ENCODE measurements at regions not wholly inside any gene's neighbourhood (a gene's known extent, or its start where the extent isn't known, plus 50 kb on each side); places are given as distances from the start of the nearest gene placed in this dataset.

GRCh38 chr9:24939109-24939850 is 393.6 kb upstream of the IZUMO3 start:
- H3K27ac ChIP-seq: no peak overlapping the region

GRCh38 chr9:24936117-24936516 is 390.4 kb upstream of the IZUMO3 start:
- H3K27ac ChIP-seq: no peak overlapping the region
- TF ChIP-seq CTCF (conservative IDR thresholded peaks at IDR 0.05) (no peak), ZFX (IDR thresholded peaks at IDR 0.05) (no peak)

More at GRCh38 chr9:24939109-24939850, 393.6 kb upstream of the IZUMO3 start:
- no peak for TF ChIP-seq ZFX (IDR thresholded peaks at IDR 0.05)
- no peak for TF ChIP-seq CTCF (conservative IDR thresholded peaks at IDR 0.05)

- TF ChIP-seq ZFX (IDR thresholded peaks at IDR 0.05) (no peak), CTCF (conservative IDR thresholded peaks at IDR 0.05) (no peak)
- no peak overlapping the region for H3K27ac ChIP-seq
Observed at GRCh38 chr9:24932785-24933184, 387.1 kb upstream of the IZUMO3 start.

- no peak overlapping the region for H3K27ac ChIP-seq
Observed at GRCh38 chr9:24931894-24932293, 386.2 kb upstream of the IZUMO3 start.

GRCh38 chr9:24912767-24913166 is 367.1 kb upstream of the IZUMO3 start:
- no peak overlapping the region for H3K27ac ChIP-seq
- TF ChIP-seq ZFX (IDR thresholded peaks at IDR 0.05): no peak
- TF ChIP-seq CTCF (conservative IDR thresholded peaks at IDR 0.05): no peak

More at GRCh38 chr9:24931894-24932293, 386.2 kb upstream of the IZUMO3 start:
- TF ChIP-seq CTCF (conservative IDR thresholded peaks at IDR 0.05) (no peak), ZFX (IDR thresholded peaks at IDR 0.05) (no peak)

- TF ChIP-seq ZFX (IDR thresholded peaks at IDR 0.05) (no peak), CTCF (conservative IDR thresholded peaks at IDR 0.05) (no peak)
- H3K27ac ChIP-seq: no peak overlapping the region
Observed at GRCh38 chr9:24901319-24901718, 355.6 kb upstream of the IZUMO3 start.

- TF ChIP-seq ZFX (IDR thresholded peaks at IDR 0.05) (no peak), CTCF (conservative IDR thresholded peaks at IDR 0.05) (no peak)
- H3K27ac ChIP-seq: no peak overlapping the region
Observed at GRCh38 chr9:24900179-24900578, 354.5 kb upstream of the IZUMO3 start.

All from C4-2B (cell line).